Activated CD4-positive, alpha-beta memory T cell treated with anti-CD3 and anti-CD28 coated beads for 36 hours (primary cell): ENCODE measurements at regions not wholly inside any gene's neighbourhood (a gene's known extent, or its start where the extent isn't known, plus 50 kb on each side); places are given as distances from the start of the nearest gene placed in this dataset.

ENCODE experiments used
- CTCF ChIA-PET: fragments of 350-600 bp; sonication (Branson Sonifier 250); formaldehyde crosslinking; loops from one replicate; lab custom pipeline; 2021; ENCODE audit warnings: antibody characterized with exemption, inconsistent platforms; lab: Charles Lee
- POLR2A ChIA-PET: fragments of 350-600 bp; sonication (Branson Sonifier 250); formaldehyde crosslinking; loops from one replicate; lab custom pipeline; 2021; ENCODE audit warnings: antibody characterized with exemption; lab: Charles Lee
- DNase-seq: peaks from one replicate; pipeline ENCODE4 v3.0.0-alpha.2; 2020
- H3K27ac Mint-ChIP-seq: one replicate; pipeline ENCODE4 v1.8.0; 2021; ENCODE audit warnings: mixed read lengths
- H3K27me3 Mint-ChIP-seq: one replicate; pipeline ENCODE4 v1.8.0; 2021; ENCODE audit warnings: mixed read lengths
- H3K36me3 Mint-ChIP-seq: one replicate; pipeline ENCODE4 v1.8.0; 2021; ENCODE audit warnings: mixed read lengths
- H3K4me1 Mint-ChIP-seq: one replicate; pipeline ENCODE4 v1.8.0; 2021; ENCODE audit warnings: low read depth, mixed read lengths
- H3K4me3 Mint-ChIP-seq: one replicate; pipeline ENCODE4 v1.8.0; 2021; ENCODE audit warnings: mild to moderate bottlenecking, mixed read lengths
- H3K9me3 Mint-ChIP-seq: one replicate; pipeline ENCODE4 v1.8.0; 2021; ENCODE audit warnings: mixed read lengths
- intact Hi-C: fragments of 100-400 bp; cut with micrococcal nuclease; formaldehyde crosslinking; loops from one replicate; pipeline ENCODE4 v1.15.1; 2023

DNA sequence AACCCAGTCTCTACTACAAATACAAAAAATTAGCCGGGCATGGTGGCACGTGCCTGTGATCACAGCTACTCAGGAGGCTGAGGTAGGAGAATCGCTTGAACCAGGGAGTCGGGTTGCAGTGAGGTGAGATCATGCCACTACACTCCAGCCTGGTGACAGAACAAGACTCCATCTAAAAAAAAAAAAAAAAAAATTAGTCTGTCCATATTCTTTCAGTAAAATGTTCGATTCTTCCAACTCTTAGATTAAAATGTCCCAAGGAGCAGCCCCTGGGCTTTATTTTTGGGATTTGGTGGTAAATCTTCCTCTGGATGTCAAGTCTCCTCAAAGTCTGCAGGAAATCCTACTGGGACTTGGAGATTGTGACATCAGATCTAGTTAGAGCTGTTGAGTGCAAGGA is 101.0 kb upstream of the EEF1E1 start:
- ChIA-PET CTCF (interaction anchor here (0.6 to 2.6 kb wide), 2 partner anchors 16 to 84 kb away, joined by 3 to 9 read pairs; no protein-coding TSS in a partner anchor), POLR2A (no interaction called here)

DNA sequence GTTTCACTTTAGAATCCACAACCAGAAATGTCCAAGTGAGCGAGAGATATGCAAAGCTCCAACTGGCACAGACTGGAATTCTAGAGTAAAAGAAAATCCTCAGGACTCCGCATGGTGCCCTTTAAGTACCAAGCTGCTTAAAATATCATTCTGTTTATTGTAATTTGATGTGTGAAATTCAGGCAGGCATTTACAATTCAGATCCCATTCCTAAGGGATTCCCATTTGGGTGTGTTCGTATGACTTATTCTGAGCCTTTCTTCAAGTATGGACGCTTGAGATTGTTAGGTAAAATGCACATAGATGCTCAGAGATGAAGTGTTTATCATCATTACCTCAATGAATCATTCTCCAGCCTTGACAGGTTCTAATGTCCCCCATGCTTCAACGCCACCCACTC is 99.3 kb upstream of the EEF1E1 start:
- Mint-ChIP-seq H3K27me3 (peaks cover 7% of the 10 kb centered on the region), H3K4me3 (no peak overlapping the region), H3K27ac (no peak overlapping the region), H3K9me3 (no peaks in the 10 kb centered on the region), H3K36me3 (no peaks in the 10 kb centered on the region), H3K4me1 (no peaks in the 10 kb centered on the region)
- no peak for DNase-seq
- ChIA-PET POLR2A (no interaction called here), CTCF (interaction anchor here (2.6 kb wide), 1 partner anchor 18 kb away, joined by 9 read pairs; no protein-coding TSS in a partner anchor)
- intact Hi-C loops = no loop called here

More for the DNA sequence above, 101.0 kb upstream of the EEF1E1 start:
- no peaks in the 10 kb centered on the region for H3K36me3 Mint-ChIP-seq
- no peak for DNase-seq
- H3K27me3 Mint-ChIP-seq = peaks cover 6% of the 10 kb centered on the region
- H3K27ac Mint-ChIP-seq = no peak overlapping the region
- no peaks in the 10 kb centered on the region for H3K9me3 Mint-ChIP-seq
- H3K4me3 Mint-ChIP-seq = no peak overlapping the region
- H3K4me1 Mint-ChIP-seq = no peaks in the 10 kb centered on the region
- intact Hi-C loops = no loop called here

DNA sequence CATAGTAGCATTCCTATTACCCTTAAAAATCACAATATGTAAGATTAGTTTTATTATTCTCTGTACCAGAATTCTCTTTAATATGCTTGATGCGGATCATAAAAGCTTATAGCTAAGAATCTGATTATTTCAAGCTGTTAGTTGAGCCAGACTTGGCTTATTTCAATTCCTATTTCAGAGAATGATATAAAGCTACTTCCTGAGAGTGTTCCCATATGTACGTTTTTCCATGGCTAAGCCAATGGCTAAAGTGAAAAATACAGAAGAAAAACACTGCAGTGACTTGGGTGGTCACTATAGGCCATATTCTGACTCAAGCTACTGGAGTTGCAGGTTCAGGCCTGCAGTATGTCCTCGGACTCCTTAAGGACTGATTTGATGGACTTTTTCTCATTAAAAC is 97.9 kb upstream of the EEF1E1 start:
- no peaks in the 10 kb centered on the region for H3K36me3 Mint-ChIP-seq
- peaks cover 7% of the 10 kb centered on the region for H3K27me3 Mint-ChIP-seq
- H3K9me3 Mint-ChIP-seq = no peaks in the 10 kb centered on the region
- intact Hi-C loops = no loop called here
- no peak overlapping the region for H3K4me3 Mint-ChIP-seq
- H3K4me1 Mint-ChIP-seq = no peaks in the 10 kb centered on the region
- POLR2A ChIA-PET = no interaction called here
- DNase-seq = no peak
- no peak overlapping the region for H3K27ac Mint-ChIP-seq
- CTCF ChIA-PET = no interaction called here

DNA sequence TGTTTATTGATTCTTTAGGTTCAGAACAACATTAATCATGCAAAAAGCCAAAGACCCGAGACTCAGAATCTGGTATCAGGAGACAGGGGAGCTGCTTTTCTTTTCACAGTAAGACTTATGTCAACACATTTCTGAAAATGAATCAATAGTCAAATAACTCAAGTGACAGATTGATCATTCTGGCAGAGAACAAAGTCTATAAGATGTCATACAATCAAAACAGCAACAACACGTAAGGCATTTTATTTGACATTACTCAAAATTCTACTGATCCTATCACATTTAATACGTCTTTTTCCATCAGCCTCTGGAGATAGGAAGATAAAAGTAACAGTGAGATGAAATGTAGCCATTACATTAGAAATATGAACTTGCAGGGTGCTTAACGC is 93.4 kb upstream of the EEF1E1 start:
- POLR2A ChIA-PET = no interaction called here
- intact Hi-C loops = no loop called here
- no peak for DNase-seq
- H3K27ac Mint-ChIP-seq = no peak overlapping the region
- peaks cover 11% of the 10 kb centered on the region for H3K27me3 Mint-ChIP-seq
- no peaks in the 10 kb centered on the region for H3K4me1 Mint-ChIP-seq
- CTCF ChIA-PET = interaction anchor here (2.2 kb wide), 1 partner anchor 23 kb away, joined by 7 read pairs; no protein-coding TSS in a partner anchor
- no peak overlapping the region for H3K4me3 Mint-ChIP-seq
- no peaks in the 10 kb centered on the region for H3K36me3 Mint-ChIP-seq
- H3K9me3 Mint-ChIP-seq = no peaks in the 10 kb centered on the region

DNA sequence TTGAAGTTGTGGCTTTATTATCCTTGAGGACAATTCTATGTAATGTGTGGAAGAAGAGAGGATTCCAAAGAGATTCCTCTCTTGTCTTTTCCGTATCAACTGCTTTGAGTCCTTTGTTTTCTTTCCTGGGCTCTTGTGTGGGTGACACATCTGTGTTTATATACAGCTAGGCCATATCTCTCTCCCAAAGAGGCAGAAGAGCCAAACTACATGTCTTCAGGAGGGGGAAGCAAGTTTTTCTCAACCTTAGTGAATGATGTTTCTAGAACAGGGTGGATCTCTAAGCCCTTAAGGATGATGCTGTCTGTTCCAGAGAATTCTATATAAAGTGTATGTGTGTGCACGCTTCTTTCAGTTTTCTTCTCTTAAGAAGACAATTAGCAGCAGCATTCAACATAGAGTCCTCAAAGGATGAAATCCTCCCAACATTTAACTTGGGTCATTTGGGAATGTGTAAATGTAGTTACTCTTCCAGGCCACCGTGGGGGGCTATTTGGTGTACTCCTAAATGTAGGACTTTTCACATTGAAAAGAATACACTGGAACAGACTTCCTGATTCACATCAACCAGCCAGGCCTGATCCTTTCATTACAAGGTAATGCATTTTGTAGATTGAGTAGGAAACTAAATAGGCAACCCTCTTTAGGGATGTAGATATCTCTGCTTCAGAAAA is 92.8 kb upstream of the EEF1E1 start:
- POLR2A ChIA-PET = no interaction called here
- no peak overlapping the region for H3K4me3 Mint-ChIP-seq
- H3K27me3 Mint-ChIP-seq = peaks cover 17% of the 10 kb centered on the region
- no peaks in the 10 kb centered on the region for H3K36me3 Mint-ChIP-seq
- no peak for DNase-seq
- no peaks in the 10 kb centered on the region for H3K9me3 Mint-ChIP-seq
- H3K4me1 Mint-ChIP-seq = no peaks in the 10 kb centered on the region
- intact Hi-C loops = no loop called here
- no peak overlapping the region for H3K27ac Mint-ChIP-seq
- CTCF ChIA-PET = interaction anchor here (0.7 kb wide), 1 partner anchor 12 kb away, joined by 3 read pairs; no protein-coding TSS in a partner anchor

DNA sequence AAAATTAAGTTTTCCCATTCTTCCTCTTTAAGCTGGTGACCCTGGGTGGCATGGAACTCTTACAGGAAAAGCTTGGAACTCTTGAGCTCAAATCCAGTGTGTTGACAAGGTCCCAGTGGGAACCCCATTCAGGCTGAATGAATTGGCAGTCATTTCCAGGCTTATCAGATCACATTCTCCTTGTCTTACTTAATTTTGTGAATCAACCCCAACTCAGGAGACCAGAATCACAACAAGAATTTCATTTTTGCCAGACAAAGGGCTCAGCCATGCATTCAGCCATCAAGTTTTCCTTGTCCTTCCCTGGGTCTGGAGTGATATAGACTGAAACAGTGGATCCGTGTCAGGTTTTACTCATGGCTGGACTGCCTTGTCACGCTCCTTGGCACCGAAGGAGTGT is 92.1 kb upstream of the EEF1E1 start:
- POLR2A ChIA-PET = no interaction called here
- CTCF ChIA-PET = interaction anchor here (0.7 kb wide), 1 partner anchor 12 kb away, joined by 3 read pairs; no protein-coding TSS in a partner anchor
- H3K27me3 Mint-ChIP-seq = peaks cover 20% of the 10 kb centered on the region
- intact Hi-C loops = no loop called here
- H3K9me3 Mint-ChIP-seq = no peaks in the 10 kb centered on the region
- H3K36me3 Mint-ChIP-seq = no peaks in the 10 kb centered on the region
- H3K4me1 Mint-ChIP-seq = no peaks in the 10 kb centered on the region
- H3K27ac Mint-ChIP-seq = no peak overlapping the region
- no peak overlapping the region for H3K4me3 Mint-ChIP-seq
- no peak for DNase-seq

DNA sequence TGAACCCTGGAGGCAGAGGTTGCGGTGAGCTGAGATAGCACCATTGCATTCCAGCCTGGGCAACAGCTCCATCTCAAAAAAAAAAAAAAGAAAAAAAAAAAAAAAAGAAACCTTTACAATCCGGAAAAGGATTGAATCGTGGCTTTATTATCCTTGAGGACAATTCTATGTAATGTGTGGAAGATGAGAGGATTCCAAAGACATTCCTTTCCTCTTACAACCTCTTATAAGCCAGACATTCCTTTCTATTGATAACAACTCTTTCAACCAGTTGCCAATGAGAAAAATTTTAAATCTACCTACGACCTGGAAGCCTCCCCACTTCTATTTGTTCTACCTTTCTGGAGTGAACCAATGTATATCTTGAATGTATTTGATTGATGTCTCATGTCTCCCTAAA is 91.2 kb upstream of the EEF1E1 start:
- Mint-ChIP-seq H3K27me3 (peaks cover 18% of the 10 kb centered on the region), H3K4me3 (no peak overlapping the region), H3K36me3 (no peaks in the 10 kb centered on the region), H3K4me1 (no peaks in the 10 kb centered on the region), H3K27ac (no peak overlapping the region), H3K9me3 (no peaks in the 10 kb centered on the region)
- intact Hi-C loops = no loop called here
- DNase-seq = no peak
- POLR2A ChIA-PET = no interaction called here
- CTCF ChIA-PET = no interaction called here

DNA sequence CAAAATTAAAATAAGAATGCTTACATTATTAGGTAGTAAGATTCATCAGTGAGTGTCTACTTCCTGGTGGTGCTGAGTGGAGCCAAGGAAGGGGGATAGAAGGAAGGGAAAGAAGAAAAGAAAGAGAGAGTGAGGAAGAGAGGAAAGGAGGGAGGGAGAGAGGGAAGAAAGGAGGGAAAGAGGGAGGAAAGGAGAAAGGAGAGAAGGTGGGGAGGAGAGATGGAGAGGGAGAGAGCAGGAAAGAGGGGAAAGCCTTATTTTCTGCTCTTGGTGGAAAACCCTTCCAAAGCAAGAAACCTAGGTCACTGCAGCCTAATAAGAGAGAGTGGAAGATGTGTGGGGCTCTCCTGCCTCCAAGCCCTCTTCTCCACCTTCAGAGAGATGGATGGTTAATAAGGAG is 90.2 kb upstream of the EEF1E1 start:
- no peaks in the 10 kb centered on the region for H3K36me3 Mint-ChIP-seq
- H3K27ac Mint-ChIP-seq = no peak overlapping the region
- DNase-seq = no peak
- ChIA-PET CTCF (no interaction called here), POLR2A (no interaction called here)
- H3K9me3 Mint-ChIP-seq = no peaks in the 10 kb centered on the region
- no peaks in the 10 kb centered on the region for H3K4me1 Mint-ChIP-seq
- H3K4me3 Mint-ChIP-seq = no peak overlapping the region
- intact Hi-C loops = no loop called here
- peaks cover 21% of the 10 kb centered on the region for H3K27me3 Mint-ChIP-seq

DNA sequence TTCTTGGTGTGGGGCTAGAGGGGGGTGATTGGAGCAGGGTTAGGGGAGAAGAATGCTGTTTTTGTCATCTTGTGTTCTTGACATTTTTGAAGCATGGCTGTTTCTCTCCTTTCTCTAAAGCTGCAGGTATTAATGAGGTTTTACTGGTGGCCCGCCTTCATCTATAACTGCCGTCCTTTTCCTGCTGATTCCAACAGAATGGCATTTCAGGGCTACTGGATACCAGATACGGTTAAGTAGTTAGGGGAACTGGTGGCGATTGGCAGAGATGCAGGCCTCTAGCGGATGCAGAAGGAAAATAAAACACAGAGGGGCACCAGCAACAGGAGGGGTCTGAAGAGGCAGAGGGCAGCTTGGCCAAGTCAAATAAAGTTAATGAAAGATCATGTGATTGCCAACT is 89.7 kb upstream of the EEF1E1 start:
- no peaks in the 10 kb centered on the region for H3K36me3 Mint-ChIP-seq
- H3K27me3 Mint-ChIP-seq = peaks cover 21% of the 10 kb centered on the region
- intact Hi-C loops = no loop called here
- POLR2A ChIA-PET = no interaction called here
- no peak for DNase-seq
- no peaks in the 10 kb centered on the region for H3K4me1 Mint-ChIP-seq
- CTCF ChIA-PET = no interaction called here
- H3K4me3 Mint-ChIP-seq = no peak overlapping the region
- no peak overlapping the region for H3K27ac Mint-ChIP-seq
- no peaks in the 10 kb centered on the region for H3K9me3 Mint-ChIP-seq

DNA sequence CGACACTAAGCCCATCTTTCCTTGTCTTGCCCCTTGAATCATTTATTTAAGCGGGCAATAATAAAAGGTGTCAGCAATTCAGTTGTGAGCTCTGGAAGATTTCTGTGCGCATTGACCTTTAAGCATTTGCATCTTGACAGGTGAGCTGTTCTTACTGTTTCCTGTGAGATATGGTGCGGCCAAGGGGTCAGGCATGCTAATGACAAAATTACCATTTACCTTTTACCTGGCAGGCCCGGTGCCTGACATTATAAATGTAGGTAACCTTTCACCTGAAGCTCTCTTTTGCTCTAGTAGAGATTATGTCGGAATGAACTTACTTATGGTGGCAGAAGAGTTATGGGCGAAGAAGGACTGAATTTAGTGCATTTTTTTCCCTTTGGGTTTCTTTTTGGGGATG is 89.3 kb upstream of the EEF1E1 start:
- Mint-ChIP-seq H3K27me3 (peaks cover 21% of the 10 kb centered on the region), H3K9me3 (no peaks in the 10 kb centered on the region), H3K27ac (no peak overlapping the region), H3K4me3 (no peak overlapping the region), H3K4me1 (no peaks in the 10 kb centered on the region), H3K36me3 (no peaks in the 10 kb centered on the region)
- CTCF ChIA-PET = no interaction called here
- POLR2A ChIA-PET = no interaction called here
- DNase-seq = no peak
- intact Hi-C loops = no loop called here

DNA sequence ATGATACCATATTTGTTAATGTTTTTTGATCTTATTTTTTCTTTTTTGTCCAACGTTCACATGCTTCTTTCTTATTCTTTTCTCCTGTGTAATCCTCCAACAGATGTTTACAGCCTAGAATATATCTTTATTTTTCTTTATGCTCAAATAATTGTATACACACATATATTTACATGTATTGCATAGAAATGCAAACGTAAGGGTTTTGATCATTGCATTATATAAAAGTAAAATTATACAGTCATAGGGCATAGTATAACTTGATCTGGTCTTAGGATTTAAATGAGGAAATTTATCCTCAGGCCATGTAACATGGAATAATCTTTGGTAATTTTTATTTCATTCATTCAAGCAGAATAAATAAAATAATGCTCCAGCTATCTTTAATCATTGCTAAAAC is 84.9 kb upstream of the EEF1E1 start:
- H3K4me3 Mint-ChIP-seq = no peak overlapping the region
- H3K9me3 Mint-ChIP-seq = no peaks in the 10 kb centered on the region
- intact Hi-C loops = no loop called here
- ChIA-PET CTCF (no interaction called here), POLR2A (no interaction called here)
- H3K36me3 Mint-ChIP-seq = no peaks in the 10 kb centered on the region
- H3K27ac Mint-ChIP-seq = no peak overlapping the region
- peaks cover 23% of the 10 kb centered on the region for H3K27me3 Mint-ChIP-seq
- H3K4me1 Mint-ChIP-seq = no peaks in the 10 kb centered on the region
- DNase-seq = no peak

DNA sequence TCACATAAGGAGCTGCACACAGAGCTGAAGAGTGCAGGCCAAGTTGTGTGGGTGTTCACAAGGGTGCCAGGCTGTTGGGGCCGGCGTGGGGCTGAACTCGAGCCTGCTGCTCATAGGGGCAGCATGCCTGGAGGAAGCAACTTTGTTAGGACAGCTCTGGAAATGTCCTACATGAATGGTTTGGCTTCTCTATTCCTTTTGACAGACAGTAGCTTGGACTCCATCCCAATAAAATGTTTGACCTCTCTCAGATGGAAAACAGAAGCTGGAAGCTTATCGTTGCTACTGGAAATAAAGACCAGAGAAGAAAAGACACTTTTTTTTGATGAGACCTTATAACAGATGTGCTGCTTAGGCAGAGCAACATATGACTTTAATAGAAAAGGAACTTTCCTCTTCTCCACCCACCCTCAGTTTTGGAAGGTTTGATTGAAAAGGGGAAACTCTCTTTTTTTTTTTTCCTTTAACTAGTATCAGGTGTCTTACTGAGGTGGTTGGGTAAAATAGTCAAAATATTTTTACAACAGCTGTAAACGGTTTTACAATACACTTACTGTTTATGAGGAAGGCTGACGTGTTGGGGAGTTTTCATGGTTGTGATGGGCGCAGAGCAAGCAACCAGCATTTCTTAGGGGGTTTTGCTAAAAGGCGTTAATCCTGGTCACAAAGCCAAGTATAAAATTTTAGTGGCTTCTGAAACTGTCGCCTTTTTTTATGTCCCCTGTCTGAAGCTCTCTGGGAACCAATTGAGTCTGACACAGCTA is 80.7 kb upstream of the EEF1E1 start:
- no peaks in the 10 kb centered on the region for H3K9me3 Mint-ChIP-seq
- no peak overlapping the region for H3K27ac Mint-ChIP-seq
- ChIA-PET POLR2A (interaction anchor here (0.6 kb wide), 1 partner anchor 12 kb away, joined by 4 read pairs; no protein-coding TSS in a partner anchor), CTCF (interaction anchor here (0.6 to 2.2 kb wide), 4 partner anchors 12 to 38 kb away, joined by 3 to 7 read pairs (median 3); no protein-coding TSS in a partner anchor)
- intact Hi-C loops = no loop called here
- peaks cover 6% of the 10 kb centered on the region for H3K27me3 Mint-ChIP-seq
- H3K36me3 Mint-ChIP-seq = no peaks in the 10 kb centered on the region
- no peak for DNase-seq
- no peaks in the 10 kb centered on the region for H3K4me1 Mint-ChIP-seq
- H3K4me3 Mint-ChIP-seq = no peak overlapping the region
